Spleen (tissue), 11 donors: ENCODE measurements at regions not wholly inside any gene's neighbourhood (a gene's known extent, or its start where the extent isn't known, plus 50 kb on each side); places are given as distances from the start of the nearest gene placed in this dataset.

ENCODE experiments used
- DNase-seq: peaks from one replicate; pipeline ENCODE4 v3.0.0-alpha.2; 2020
- H3K27ac ChIP-seq, 8 donors: fragments of 200-600 bp; sonication (generic) in 7 of 8; 1 replicate in 4 of 8; 2 replicates in 4 of 8; pipeline versions ENCODE4 v1.5.0 to v1.8.0; 2016 to 2021; ENCODE audit warnings: inconsistent platforms in 4 of 8, mild to moderate bottlenecking in 4 of 8, moderate library complexity in 1 of 8
- H3K27me3 ChIP-seq, 7 donors: fragments of 200-600 bp; sonication (generic) in 6 of 7; replicated peaks in 1 of 7; 1 replicate in 4 of 7; 2 replicates in 3 of 7; pipeline versions ENCODE4 v1.5.0 to v1.8.0; 2016 to 2021; ENCODE audit warnings: inconsistent platforms in 3 of 7, mild to moderate bottlenecking in 1 of 7
- H3K36me3 ChIP-seq, 6 donors: fragments of 200-600 bp; sonication (generic) in 5 of 6; 1 replicate in 4 of 6; 2 replicates in 2 of 6; pipeline versions ENCODE4 v1.5.0 to v1.8.0; 2016 to 2021; ENCODE audit warnings: inconsistent platforms in 2 of 6
- H3K4me1 ChIP-seq, 6 donors: fragments of 200-600 bp; sonication (generic) in 5 of 6; 1 replicate in 3 of 6; 2 replicates in 3 of 6; pipeline versions ENCODE4 v1.5.0 to v1.8.0; 2016 to 2021; ENCODE audit warnings: inconsistent platforms in 3 of 6
- H3K4me3 ChIP-seq, 8 donors: fragments of 200-600 bp; sonication (generic) in 7 of 8; 1 replicate in 4 of 8; 2 replicates in 4 of 8; pipeline versions ENCODE4 v1.5.0 to v1.8.0; 2016 to 2021; ENCODE audit warnings: inconsistent platforms in 4 of 8, mild to moderate bottlenecking in 4 of 8, moderate library complexity in 2 of 8
- H3K9me3 ChIP-seq, 8 donors: fragments of 200-600 bp; sonication (generic) in 7 of 8; 1 replicate in 4 of 8; 2 replicates in 4 of 8; pipeline versions ENCODE4 v1.5.0 to v1.8.0; 2016 to 2021; ENCODE audit warnings: inconsistent platforms in 4 of 8
- CTCF ChIP-seq, 11 experiments: fragments of 200-600 bp in 7 of 11; fragments of 450-650 bp in 4 of 11; sonication (generic) in 4 of 11; IDR thresholded peaks in 8 of 11; conservative IDR thresholded peaks in 3 of 11; 1 replicate in 7 of 11; 2 replicates in 4 of 11; pipeline versions ENCODE4 v1.4.0 to v1.8.0; 2016 to 2021; ENCODE audit warnings: antibody characterized with exemption in 11 of 11, inconsistent platforms in 4 of 11, mild to moderate bottlenecking in 1 of 11
- POLR2A ChIP-seq, 3 donors: fragments of 450-650 bp; IDR thresholded peaks; one replicate each; pipeline ENCODE4 v1.5.1; 2017; ENCODE audit warnings: antibody characterized with exemption in 3 of 3, mild to moderate bottlenecking in 1 of 3
- POLR2AphosphoS5 ChIP-seq, 3 donors: sonication (generic); formaldehyde crosslinking; IDR thresholded peaks; one replicate each; pipeline ENCODE4 v1.5.1; 2017; ENCODE audit warnings: antibody characterized with exemption in 3 of 3
- WGBS, 5 donors: extraction: QIAGEN DNeasy Blood & Tissue Kit in 3 of 5; methylation state at CpG; one replicate each; pipeline versions ENCODE4 v1.1.5 to v1.1.7; 2013 to 2018; 5-methylcytosine and 5-hydroxymethylcytosine counted together
- intact Hi-C: fragments of 100-400 bp; cut with DNase I; formaldehyde crosslinking; loops from one replicate; pipeline ENCODE4 v1.15.0; 2023; ENCODE audit warnings: low total_unique reads
- donor health status: healthy with polysubstance abuse.
- donor health status: DM: no; HTN: no; CAD: no; lungs with moderate emphysema.
- donor health status: DM: no; HTN: no; CAD: no.
- donor health status: Bipolar disorder and iron deficiency.
- donor health status: healthy.
- donor health status: DM: no; HTN: no; CAD: no.
- donor health status: DM: yes; HTN: yes; CAD: no.

DNA sequence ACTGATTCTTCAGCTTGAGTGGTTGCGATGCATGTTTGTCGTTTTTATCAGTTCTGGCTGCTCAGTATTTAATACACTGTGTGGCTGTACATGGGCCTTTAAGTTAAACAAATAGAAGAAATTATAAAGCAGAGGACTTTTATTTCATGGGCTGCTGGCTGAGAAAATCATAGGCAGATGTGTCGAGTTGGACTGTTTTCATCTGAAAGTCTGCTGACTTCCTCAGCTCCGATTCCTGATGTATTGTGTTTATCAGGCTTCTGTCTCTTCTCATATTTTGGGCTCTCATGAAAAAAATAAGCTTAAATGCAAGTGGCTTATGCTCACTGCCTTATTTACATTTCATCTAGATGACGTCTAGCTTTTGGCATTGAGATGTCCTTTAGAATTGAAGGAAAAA, 129.5 kb upstream of the GGTLC1 start:
- H3K36me3 ChIP-seq = no peaks in the 10 kb centered on the region
- H3K4me3 ChIP-seq = no peak overlapping the region
- peaks cover 0 to 12% (median 0%) of the 10 kb centered on the region in 6 donors for H3K4me1 ChIP-seq
- WGBS, 5 donors = 64 to 74% (median 71%) methylated on average over 5 of the region's 5 CpGs
- DNase-seq = no peak
- no peaks in the 10 kb centered on the region for H3K9me3 ChIP-seq
- intact Hi-C loops = no loop called here
- H3K27me3 ChIP-seq = peaks cover 0 to 20% (median 0%) of the 10 kb centered on the region in 7 donors
- TF ChIP-seq POLR2A (IDR thresholded peaks at IDR 0.05) (no peak), POLR2AphosphoS5 (IDR thresholded peaks at IDR 0.05) (no peak), CTCF (IDR thresholded peaks at IDR 0.05 in 8 of 11, conservative IDR thresholded peaks at IDR 0.05 in 3 of 11) (no peak)
- no peak overlapping the region for H3K27ac ChIP-seq

DNA sequence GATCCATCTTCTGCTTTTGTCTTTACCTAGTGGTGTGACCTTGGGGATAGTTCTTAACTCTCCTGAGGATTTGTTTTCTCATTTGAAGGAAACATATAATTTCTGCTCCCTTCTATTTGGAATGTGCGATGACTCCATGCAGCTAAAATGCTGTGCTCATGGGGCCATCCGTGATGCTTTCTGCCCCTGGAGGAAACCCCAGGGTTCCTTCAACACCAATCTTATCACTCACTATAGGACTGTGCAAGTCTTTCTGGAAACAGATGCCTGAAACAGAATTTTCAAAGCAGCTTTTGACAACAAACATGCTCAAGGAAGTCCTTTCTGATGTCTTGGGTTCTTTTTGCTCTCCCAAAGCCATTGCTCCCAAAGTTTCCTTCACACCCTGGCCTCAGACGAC, 128.8 kb upstream of the GGTLC1 start:
- H3K4me1 ChIP-seq = peaks cover 0 to 12% (median 0%) of the 10 kb centered on the region in 6 donors
- H3K36me3 ChIP-seq = no peaks in the 10 kb centered on the region
- no peak for DNase-seq
- H3K27ac ChIP-seq = no peak overlapping the region
- H3K4me3 ChIP-seq = no peak overlapping the region
- H3K27me3 ChIP-seq = peaks cover 0 to 20% (median 0%) of the 10 kb centered on the region in 7 donors
- intact Hi-C loops = no loop called here
- TF ChIP-seq POLR2AphosphoS5 (IDR thresholded peaks at IDR 0.05) (no peak), POLR2A (IDR thresholded peaks at IDR 0.05) (no peak), CTCF (IDR thresholded peaks at IDR 0.05 in 8 of 11, conservative IDR thresholded peaks at IDR 0.05 in 3 of 11) (no peak)
- H3K9me3 ChIP-seq = no peaks in the 10 kb centered on the region
- 73 to 88% (median 78%) methylated on average over 3 of the region's 3 CpGs for WGBS, 5 donors

DNA sequence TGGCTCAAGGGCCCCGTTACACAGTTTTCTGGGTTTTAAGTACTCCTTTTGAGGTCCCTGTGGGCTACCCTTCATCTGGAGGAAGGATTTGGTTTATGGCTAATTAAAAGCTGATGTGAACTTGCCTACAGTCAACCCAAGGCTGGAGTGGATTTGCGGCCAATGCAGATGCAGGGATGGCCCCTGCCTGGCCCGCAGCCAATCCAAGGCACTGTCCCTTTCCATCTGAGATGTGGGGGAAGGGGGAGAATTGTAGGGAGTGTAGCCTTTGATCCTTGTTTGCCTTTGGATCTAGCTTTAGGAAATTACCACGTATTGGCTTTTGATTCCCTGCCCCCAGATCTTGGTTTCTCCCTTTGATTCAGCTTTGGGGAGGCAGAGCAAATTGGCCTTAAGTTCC, 128.0 kb upstream of the GGTLC1 start:
- Histone ChIP-seq H3K27me3 (peaks cover 0 to 20% (median 0%) of the 10 kb centered on the region in 7 donors), H3K4me3 (no peak overlapping the region), H3K36me3 (no peaks in the 10 kb centered on the region), H3K9me3 (no peaks in the 10 kb centered on the region), H3K27ac (no peak overlapping the region), H3K4me1 (peaks cover 0 to 12% (median 0%) of the 10 kb centered on the region in 6 donors)
- no peak for DNase-seq
- 73 to 88% (median 86%) methylated on average over 4 of the region's 4 CpGs for WGBS, 5 donors
- intact Hi-C loops = no loop called here
- TF ChIP-seq POLR2A (IDR thresholded peaks at IDR 0.05) (no peak), CTCF (IDR thresholded peaks at IDR 0.05 in 8 of 11, conservative IDR thresholded peaks at IDR 0.05 in 3 of 11) (no peak), POLR2AphosphoS5 (IDR thresholded peaks at IDR 0.05) (no peak)

GRCh38 chr20:24112360-24112759, 123.8 kb upstream of the GGTLC1 start:
- no peak for DNase-seq
- TF ChIP-seq POLR2A (IDR thresholded peaks at IDR 0.05) (no peak), CTCF (IDR thresholded peaks at IDR 0.05 in 8 of 11, conservative IDR thresholded peaks at IDR 0.05 in 3 of 11) (no peak), POLR2AphosphoS5 (IDR thresholded peaks at IDR 0.05) (no peak)
- Histone ChIP-seq H3K27me3 (peaks cover 0 to 11% (median 0%) of the 10 kb centered on the region in 7 donors), H3K9me3 (no peaks in the 10 kb centered on the region), H3K36me3 (no peaks in the 10 kb centered on the region), H3K4me1 (no peaks in the 10 kb centered on the region), H3K27ac (no peak overlapping the region), H3K4me3 (no peak overlapping the region)
- intact Hi-C loops = no loop called here
- WGBS, 5 donors = 86 to 95% (median 92%) methylated on average over 7 of the region's 7 CpGs
